Fibroblast of lung (primary cell): ENCODE measurements at regions not wholly inside any gene's neighbourhood (a gene's known extent, or its start where the extent isn't known, plus 50 kb on each side); places are given as distances from the start of the nearest gene placed in this dataset.

Source experiments
- DNase-seq, 2 donors: peaks; one replicate each; pipeline versions ENCODE4 v3.0.0 to v3.0.0-alpha.2; 2010; ENCODE audit warnings: low read depth in 2 of 2
- H2AFZ ChIP-seq: 2 replicates; pipeline ENCODE4 v1.5.1; 2012; ENCODE audit warnings: low read length, control low read depth, inconsistent platforms
- H3K27ac ChIP-seq: 2 replicates; pipeline ENCODE4 v1.5.1; 2011; ENCODE audit warnings: low read length, control low read depth; ENCODE audit not compliant: insufficient read depth
- H3K27me3 ChIP-seq: 2 replicates; pipeline ENCODE4 v1.5.1; 2011; ENCODE audit warnings: mild to moderate bottlenecking, low read length; ENCODE audit not compliant: control insufficient read depth, insufficient read depth
- H3K36me3 ChIP-seq: 2 replicates; pipeline ENCODE4 v1.5.1; 2011; ENCODE audit warnings: low read length; ENCODE audit not compliant: control insufficient read depth, insufficient read depth
- H3K4me1 ChIP-seq: 2 replicates; pipeline ENCODE4 v1.5.1; 2011; ENCODE audit warnings: low read length; ENCODE audit not compliant: control insufficient read depth, insufficient read depth; ENCODE audit errors: extremely low read depth
- H3K4me2 ChIP-seq: 2 replicates; pipeline ENCODE4 v1.5.1; 2011; ENCODE audit warnings: low read length, control low read depth; ENCODE audit not compliant: insufficient read depth; ENCODE audit errors: extremely low read depth
- H3K4me3 ChIP-seq, 4 experiments: fragments of 200-600 bp in 1 of 4; sonication (generic) in 1 of 4; replicated peaks in 1 of 4; 2 replicates each; pipeline ENCODE4 v1.5.1; 2011 to 2016; ENCODE audit warnings: low read length in 4 of 4, low read depth in 3 of 4, mild to moderate bottlenecking in 3 of 4, control low read depth in 2 of 4, inconsistent platforms in 1 of 4, mixed read lengths in 1 of 4; ENCODE audit not compliant: insufficient read depth in 1 of 4; ENCODE audit errors: control extremely low read depth in 1 of 4
- H3K79me2 ChIP-seq: 2 replicates; pipeline ENCODE4 v1.5.1; 2012; ENCODE audit warnings: mild to moderate bottlenecking, low read length, inconsistent platforms; ENCODE audit not compliant: control insufficient read depth, insufficient read depth
- H3K9ac ChIP-seq: 2 replicates; pipeline ENCODE4 v1.5.1; 2011; ENCODE audit warnings: mild to moderate bottlenecking, low read length, control low read depth; ENCODE audit not compliant: insufficient read depth
- H3K9me3 ChIP-seq: 2 replicates; pipeline ENCODE4 v1.5.1; 2012; ENCODE audit warnings: low read depth, low read length; ENCODE audit not compliant: control insufficient read depth, insufficient read depth
- H4K20me1 ChIP-seq: 2 replicates; pipeline ENCODE4 v1.5.1; 2011; ENCODE audit warnings: low read length; ENCODE audit not compliant: control insufficient read depth, insufficient read depth; ENCODE audit errors: extremely low read depth
- EZH2 ChIP-seq: IDR thresholded peaks from 2 replicates; pipeline ENCODE4 v1.5.1; 2012; ENCODE audit warnings: low read length, control low read depth, mild to moderate bottlenecking; ENCODE audit errors: missing control alignments
- TF ChIP-seq, protein P1 (sequence below), 2 donors: IDR thresholded peaks in 1 of 2; conservative IDR thresholded peaks in 1 of 2; 1 replicate in 1 of 2; 2 replicates in 1 of 2; pipeline ENCODE4 v1.5.1; 2011 to 2012; ENCODE audit warnings: low read length in 2 of 2, control low read depth in 1 of 2, inconsistent platforms in 1 of 2, low read depth in 1 of 2, mild to moderate bottlenecking in 1 of 2

- H3K9me3 ChIP-seq = no peaks in the 10 kb centered on the region
- no peak overlapping the region for H3K9ac ChIP-seq
- no peak overlapping the region for H2AFZ ChIP-seq
- H3K4me2 ChIP-seq = no peak overlapping the region
- no peaks in the 10 kb centered on the region for H3K36me3 ChIP-seq
- H3K4me3 ChIP-seq = no peak overlapping the region
- no peak for TF ChIP-seq EZH2
- TF ChIP-seq, protein P1, sequence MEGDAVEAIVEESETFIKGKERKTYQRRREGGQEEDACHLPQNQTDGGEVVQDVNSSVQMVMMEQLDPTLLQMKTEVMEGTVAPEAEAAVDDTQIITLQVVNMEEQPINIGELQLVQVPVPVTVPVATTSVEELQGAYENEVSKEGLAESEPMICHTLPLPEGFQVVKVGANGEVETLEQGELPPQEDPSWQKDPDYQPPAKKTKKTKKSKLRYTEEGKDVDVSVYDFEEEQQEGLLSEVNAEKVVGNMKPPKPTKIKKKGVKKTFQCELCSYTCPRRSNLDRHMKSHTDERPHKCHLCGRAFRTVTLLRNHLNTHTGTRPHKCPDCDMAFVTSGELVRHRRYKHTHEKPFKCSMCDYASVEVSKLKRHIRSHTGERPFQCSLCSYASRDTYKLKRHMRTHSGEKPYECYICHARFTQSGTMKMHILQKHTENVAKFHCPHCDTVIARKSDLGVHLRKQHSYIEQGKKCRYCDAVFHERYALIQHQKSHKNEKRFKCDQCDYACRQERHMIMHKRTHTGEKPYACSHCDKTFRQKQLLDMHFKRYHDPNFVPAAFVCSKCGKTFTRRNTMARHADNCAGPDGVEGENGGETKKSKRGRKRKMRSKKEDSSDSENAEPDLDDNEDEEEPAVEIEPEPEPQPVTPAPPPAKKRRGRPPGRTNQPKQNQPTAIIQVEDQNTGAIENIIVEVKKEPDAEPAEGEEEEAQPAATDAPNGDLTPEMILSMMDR (conservative IDR thresholded peaks at IDR 0.05 in 1 of 2, IDR thresholded peaks at IDR 0.05 in 1 of 2; ENCODE audit: low read depth in 1 of 2, low read length in 2 of 2) = no peak
- H3K79me2 ChIP-seq = no peaks in the 10 kb centered on the region
- peak in 1 of 2 donors; percentile 38 for DNase-seq
- no peaks in the 10 kb centered on the region for H4K20me1 ChIP-seq
- no peak overlapping the region for H3K27ac ChIP-seq
- peaks cover 1% of the 10 kb centered on the region for H3K4me1 ChIP-seq
- H3K27me3 ChIP-seq = no peaks in the 10 kb centered on the region
Measured at GRCh38 chr2:12207491-12207890, 461.1 kb downstream of the LPIN1 start.

GRCh38 chr2:12210016-12210933 lies 463.8 kb downstream of the LPIN1 start:
- Histone ChIP-seq H3K9ac (no peak overlapping the region), H3K4me2 (no peak overlapping the region), H4K20me1 (no peaks in the 10 kb centered on the region), H3K36me3 (no peaks in the 10 kb centered on the region), H2AFZ (no peak overlapping the region), H3K4me1 (no peaks in the 10 kb centered on the region), H3K79me2 (no peaks in the 10 kb centered on the region), H3K4me3 (no peak overlapping the region), H3K27ac (no peak overlapping the region), H3K27me3 (no peaks in the 10 kb centered on the region), H3K9me3 (no peaks in the 10 kb centered on the region)
- no peak for TF ChIP-seq EZH2
- TF ChIP-seq, protein P1 (conservative IDR thresholded peaks at IDR 0.05 in 1 of 2, IDR thresholded peaks at IDR 0.05 in 1 of 2; ENCODE audit: low read depth in 1 of 2, low read length in 2 of 2) = no peak
- DNase-seq = no peak

DNA sequence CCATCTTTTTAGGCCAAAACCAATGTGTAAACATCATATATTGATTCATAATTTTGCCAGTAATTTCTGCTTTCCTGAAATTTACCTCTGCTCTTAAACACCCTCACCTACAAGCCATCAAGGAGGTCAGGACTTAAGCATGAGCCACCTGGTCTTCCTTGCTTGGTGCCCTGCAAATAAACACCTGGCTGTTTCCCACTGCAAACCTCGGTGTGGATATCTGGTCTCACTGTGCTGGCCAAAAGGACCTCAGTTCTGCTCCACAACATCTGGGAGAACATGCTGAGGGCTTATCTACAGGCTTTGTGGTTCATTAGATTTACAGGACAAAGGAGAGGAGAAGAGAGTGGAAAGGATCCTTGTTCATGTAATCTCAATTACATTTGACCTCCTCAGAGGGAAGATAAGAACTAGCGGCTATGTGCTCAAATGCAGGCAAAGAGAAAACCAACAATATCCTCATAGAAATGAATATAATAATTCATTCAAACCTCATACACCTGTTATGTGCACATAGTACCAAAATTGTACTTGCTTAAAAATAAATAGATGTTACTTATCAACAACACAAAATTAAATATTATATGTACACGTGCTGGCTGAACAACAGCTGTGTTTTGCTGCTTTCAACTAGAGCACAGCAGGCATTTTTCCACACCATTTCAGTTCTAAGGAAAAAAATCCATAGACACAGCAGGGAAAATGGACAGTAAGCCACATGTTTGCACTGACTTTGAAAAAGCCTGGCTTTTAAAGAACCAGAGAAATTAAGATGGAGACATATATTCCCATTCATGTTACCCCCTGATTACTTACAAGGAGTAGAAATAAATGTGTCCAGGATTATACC lies 465.1 kb downstream of the LPIN1 start:
- Histone ChIP-seq H3K36me3 (no peaks in the 10 kb centered on the region), H3K4me2 (no peak overlapping the region), H3K27me3 (no peaks in the 10 kb centered on the region), H3K27ac (no peak overlapping the region), H3K4me3 (no peak overlapping the region), H4K20me1 (no peaks in the 10 kb centered on the region), H3K4me1 (no peaks in the 10 kb centered on the region), H2AFZ (no peak overlapping the region), H3K9me3 (no peaks in the 10 kb centered on the region), H3K9ac (no peak overlapping the region), H3K79me2 (no peaks in the 10 kb centered on the region)
- TF ChIP-seq, protein P1 (conservative IDR thresholded peaks at IDR 0.05 in 1 of 2, IDR thresholded peaks at IDR 0.05 in 1 of 2; ENCODE audit: low read depth in 1 of 2, low read length in 2 of 2) = no peak
- no peak for TF ChIP-seq EZH2
- no peak for DNase-seq
